ENCODE measurements at regions not wholly inside any gene's neighbourhood (a gene's known extent, or its start where the extent isn't known, plus 50 kb on each side); places are given as distances from the start of the nearest gene placed in this dataset.

DNA sequence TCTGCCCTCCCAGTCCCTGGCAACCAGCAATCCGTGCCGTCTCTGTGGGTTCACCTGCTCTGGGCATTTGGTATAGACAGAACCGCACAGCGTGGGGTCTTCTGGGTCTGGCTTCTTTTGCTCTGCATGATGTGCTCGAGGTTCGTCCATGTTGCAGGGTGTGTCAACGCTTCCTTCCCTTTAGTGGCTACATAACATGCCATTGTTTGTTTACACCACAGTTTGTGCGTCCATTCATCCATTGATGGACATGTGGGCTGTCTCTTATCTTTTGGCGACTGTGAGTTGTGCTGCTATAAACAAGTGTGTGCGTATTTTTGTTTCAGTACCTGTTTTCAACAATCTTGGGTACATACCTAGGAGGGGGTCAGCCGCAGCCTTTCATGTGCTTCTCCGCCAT lies 149.5 kb upstream of the RPS6KA2 start:
- TF ChIP-seq, protein P1, sequence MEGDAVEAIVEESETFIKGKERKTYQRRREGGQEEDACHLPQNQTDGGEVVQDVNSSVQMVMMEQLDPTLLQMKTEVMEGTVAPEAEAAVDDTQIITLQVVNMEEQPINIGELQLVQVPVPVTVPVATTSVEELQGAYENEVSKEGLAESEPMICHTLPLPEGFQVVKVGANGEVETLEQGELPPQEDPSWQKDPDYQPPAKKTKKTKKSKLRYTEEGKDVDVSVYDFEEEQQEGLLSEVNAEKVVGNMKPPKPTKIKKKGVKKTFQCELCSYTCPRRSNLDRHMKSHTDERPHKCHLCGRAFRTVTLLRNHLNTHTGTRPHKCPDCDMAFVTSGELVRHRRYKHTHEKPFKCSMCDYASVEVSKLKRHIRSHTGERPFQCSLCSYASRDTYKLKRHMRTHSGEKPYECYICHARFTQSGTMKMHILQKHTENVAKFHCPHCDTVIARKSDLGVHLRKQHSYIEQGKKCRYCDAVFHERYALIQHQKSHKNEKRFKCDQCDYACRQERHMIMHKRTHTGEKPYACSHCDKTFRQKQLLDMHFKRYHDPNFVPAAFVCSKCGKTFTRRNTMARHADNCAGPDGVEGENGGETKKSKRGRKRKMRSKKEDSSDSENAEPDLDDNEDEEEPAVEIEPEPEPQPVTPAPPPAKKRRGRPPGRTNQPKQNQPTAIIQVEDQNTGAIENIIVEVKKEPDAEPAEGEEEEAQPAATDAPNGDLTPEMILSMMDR (IDR thresholded peaks at IDR 0.05; ENCODE audit: insufficient read depth, missing control alignments) = no peak
- no peak for FAIRE-seq
- no peak for DNase-seq (ENCODE audit: insufficient read length, low spot score)

- DNase-seq (ENCODE audit: insufficient read length, low spot score) (no peak), FAIRE-seq (no peak)
- TF ChIP-seq, protein P1 (IDR thresholded peaks at IDR 0.05; ENCODE audit: insufficient read depth, missing control alignments) = no peak
Observed at GRCh38 chr6:166775923-166776220, 148.8 kb upstream of the RPS6KA2 start.

DNA sequence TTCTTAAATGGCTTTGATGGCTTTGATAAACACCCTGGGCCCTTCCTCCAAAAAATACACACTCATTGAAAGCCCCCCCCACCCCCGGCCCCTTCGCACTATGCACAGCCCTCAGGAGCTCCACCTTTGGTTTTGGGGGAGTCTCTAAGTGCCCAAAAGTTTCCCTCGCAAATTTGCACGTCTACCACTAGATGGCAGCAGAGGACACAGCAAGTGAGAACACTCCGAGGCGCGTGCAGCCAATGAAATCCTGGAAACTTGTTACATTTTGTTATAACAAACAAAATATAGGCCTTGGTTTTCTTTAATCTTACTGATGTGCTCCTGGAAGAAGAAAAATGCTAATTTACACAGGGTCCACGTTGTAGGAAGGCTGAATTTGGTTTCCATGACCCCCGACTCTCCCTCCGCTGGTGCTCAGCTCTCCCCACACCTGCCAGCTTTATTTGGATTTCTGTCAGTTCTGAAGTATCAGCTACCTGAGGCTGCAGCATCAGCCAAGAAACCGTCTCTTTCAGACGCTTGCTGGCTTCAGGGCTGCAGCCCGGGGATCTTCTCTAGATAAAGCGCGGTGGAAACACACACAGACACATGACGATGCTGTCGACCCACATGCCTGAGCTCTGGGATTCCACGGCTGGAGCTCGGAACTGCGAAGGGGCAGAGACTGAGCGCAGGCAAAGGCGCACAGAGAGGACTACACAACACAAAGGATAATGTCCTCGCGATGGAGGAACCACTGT lies 148.3 kb upstream of the RPS6KA2 start:
- peak; percentile 58 for DNase-seq (ENCODE audit: insufficient read length, low spot score)
- TF ChIP-seq, protein P1 (IDR thresholded peaks at IDR 0.05; ENCODE audit: insufficient read depth, missing control alignments) = peak; percentile 82
- FAIRE-seq = no peak

DNA sequence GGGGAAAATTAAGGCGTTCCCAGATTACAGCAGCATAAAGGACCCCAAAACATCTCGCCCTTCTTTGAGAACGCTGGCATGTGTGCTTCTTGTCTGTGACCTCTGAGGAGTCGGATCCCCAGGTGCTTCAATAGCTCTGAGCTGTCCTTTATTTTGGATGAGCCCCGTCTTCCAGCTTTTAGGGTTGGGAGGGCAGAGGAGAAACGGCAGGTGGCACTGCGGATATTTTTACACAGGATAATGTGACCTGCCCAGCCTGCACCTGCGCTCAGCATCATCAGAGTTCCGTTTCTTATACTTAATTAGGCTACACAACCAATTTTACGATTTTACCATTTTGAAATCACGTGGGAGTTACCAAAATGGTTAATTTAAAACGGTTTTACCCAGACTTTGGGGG lies 147.7 kb upstream of the RPS6KA2 start:
- no peak for DNase-seq (ENCODE audit: insufficient read length, low spot score)
- TF ChIP-seq, protein P1 (IDR thresholded peaks at IDR 0.05; ENCODE audit: insufficient read depth, missing control alignments) = no peak
- FAIRE-seq = no peak

GRCh38 chr6:166774292-166774691 lies 147.2 kb upstream of the RPS6KA2 start:
- FAIRE-seq (no peak), DNase-seq (ENCODE audit: insufficient read length, low spot score) (no peak)

GRCh38 chr6:166772518-166772917 lies 145.5 kb upstream of the RPS6KA2 start:
- DNase-seq (ENCODE audit: insufficient read length, low spot score) = no peak
- no peak for FAIRE-seq
- TF ChIP-seq, protein P1 (IDR thresholded peaks at IDR 0.05; ENCODE audit: insufficient read depth, missing control alignments) = peak; percentile 6

More at GRCh38 chr6:166774292-166774691, 147.2 kb upstream of the RPS6KA2 start:
- TF ChIP-seq, protein P1 (IDR thresholded peaks at IDR 0.05; ENCODE audit: insufficient read depth, missing control alignments) = no peak

GRCh38 chr6:166771701-166772100 lies 144.7 kb upstream of the RPS6KA2 start:
- FAIRE-seq = no peak
- TF ChIP-seq, protein P1 (IDR thresholded peaks at IDR 0.05; ENCODE audit: insufficient read depth, missing control alignments) = no peak
- no peak for DNase-seq (ENCODE audit: insufficient read length, low spot score)
